ENCODE measurements at regions not wholly inside any gene's neighbourhood (a gene's known extent, or its start where the extent isn't known, plus 50 kb on each side); places are given as distances from the start of the nearest gene placed in this dataset.

DNA sequence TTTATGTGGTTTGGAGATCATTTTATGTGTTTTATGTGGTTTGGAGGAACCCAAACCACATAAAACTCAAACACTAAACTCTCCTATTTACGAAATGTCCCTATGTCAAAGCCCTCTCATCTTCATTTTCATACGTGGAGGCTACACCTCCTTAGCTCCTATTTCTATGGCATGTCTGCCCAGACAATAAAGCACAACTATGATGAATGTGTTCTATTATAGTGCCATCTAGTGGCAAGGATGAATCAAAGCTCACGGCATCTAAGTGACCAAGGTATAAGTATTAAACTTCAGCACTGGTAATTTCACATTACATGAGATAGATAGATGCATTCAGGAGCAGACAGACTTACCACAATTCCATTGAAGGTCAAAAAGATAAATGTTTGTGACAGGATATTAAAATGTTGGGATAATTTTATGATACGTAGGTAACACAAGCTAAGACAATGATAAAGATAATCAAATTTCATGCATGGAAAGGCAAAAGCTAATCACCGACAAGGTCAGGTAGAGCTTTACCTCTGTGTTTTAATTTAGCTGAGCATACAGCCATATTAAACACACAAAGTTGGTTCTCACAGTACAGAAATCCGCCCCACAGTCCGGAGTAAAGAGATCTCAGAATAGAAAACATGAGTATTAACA, 130.6 kb upstream of the FHIT start:
- TF ChIP-seq, protein P1, sequence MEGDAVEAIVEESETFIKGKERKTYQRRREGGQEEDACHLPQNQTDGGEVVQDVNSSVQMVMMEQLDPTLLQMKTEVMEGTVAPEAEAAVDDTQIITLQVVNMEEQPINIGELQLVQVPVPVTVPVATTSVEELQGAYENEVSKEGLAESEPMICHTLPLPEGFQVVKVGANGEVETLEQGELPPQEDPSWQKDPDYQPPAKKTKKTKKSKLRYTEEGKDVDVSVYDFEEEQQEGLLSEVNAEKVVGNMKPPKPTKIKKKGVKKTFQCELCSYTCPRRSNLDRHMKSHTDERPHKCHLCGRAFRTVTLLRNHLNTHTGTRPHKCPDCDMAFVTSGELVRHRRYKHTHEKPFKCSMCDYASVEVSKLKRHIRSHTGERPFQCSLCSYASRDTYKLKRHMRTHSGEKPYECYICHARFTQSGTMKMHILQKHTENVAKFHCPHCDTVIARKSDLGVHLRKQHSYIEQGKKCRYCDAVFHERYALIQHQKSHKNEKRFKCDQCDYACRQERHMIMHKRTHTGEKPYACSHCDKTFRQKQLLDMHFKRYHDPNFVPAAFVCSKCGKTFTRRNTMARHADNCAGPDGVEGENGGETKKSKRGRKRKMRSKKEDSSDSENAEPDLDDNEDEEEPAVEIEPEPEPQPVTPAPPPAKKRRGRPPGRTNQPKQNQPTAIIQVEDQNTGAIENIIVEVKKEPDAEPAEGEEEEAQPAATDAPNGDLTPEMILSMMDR (IDR thresholded peaks at IDR 0.05) = no peak
- TF ChIP-seq POLR2A (IDR thresholded peaks at IDR 0.05) = no peak

Measured in lower leg skin (tissue), 3 donors.